HG02973 (cell line): ENCODE measurements at regions not wholly inside any gene's neighbourhood (a gene's known extent, or its start where the extent isn't known, plus 50 kb on each side); places are given as distances from the start of the nearest gene placed in this dataset.

Experiments used
- ATAC-seq: cut with Tn5 transposase; IDR thresholded peaks from one replicate; pipeline ENCODE4 v1.9.1; 2021; ENCODE audit warnings: moderate library complexity; ENCODE audit not compliant: unreplicated experiment

- no peak for ATAC-seq
Observed at GRCh38 chr2:175475130-175475529, 293.6 kb upstream of the ATP5MC3 start.

DNA sequence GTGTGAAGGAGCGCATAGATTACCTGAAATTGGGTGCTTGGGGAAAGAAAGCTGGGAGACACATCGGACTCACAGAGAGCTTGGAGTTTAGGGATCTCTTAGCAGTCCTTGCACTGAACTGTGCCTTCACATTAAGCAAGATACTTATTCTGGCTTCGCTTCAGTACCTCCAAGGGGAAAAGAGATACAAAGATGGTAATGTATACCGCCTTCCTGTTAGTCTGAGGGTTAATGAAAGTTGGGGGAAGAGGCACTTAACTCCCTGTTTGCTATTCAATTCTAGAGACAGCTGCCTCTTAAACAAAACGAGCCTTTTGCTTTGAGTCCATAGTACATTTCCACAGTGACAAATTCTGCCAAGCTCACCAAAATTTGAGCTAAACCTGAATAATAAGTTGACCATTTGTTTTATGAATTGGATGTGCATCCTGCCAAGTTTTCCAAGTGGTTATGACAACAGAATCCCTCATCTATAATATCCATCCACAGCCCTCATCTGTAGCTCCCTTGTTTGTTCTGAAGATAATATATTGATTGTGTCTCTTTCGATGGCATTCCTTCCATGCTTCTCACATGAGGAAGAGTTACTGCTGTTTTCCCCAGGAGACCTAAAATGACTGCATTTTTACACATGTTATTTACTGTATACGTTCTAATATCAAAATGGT, 287.1 kb upstream of the ATP5MC3 start:
- no peak for ATAC-seq

DNA sequence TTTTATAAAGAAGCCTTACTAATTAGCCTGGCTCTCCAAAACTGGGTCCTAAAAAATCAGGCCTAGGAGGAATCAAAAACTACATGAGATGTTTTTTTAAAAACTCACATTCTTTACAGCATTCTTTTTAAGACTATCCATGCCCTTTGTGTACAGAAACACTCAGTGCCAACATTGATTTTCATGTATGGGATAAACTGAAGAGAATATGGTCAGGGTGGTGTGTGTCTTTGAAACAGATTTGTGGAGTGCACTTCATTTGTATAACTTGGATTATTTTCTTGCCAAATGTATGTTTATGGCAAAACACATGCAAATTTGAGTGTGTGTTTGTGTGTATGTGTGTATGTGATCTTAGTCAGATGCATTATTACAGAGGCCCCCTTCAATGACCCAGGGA, 283.6 kb upstream of the ATP5MC3 start:
- no peak for ATAC-seq

- no peak for ATAC-seq
Observed at GRCh38 chr2:175464311-175464670, 282.8 kb upstream of the ATP5MC3 start.

DNA sequence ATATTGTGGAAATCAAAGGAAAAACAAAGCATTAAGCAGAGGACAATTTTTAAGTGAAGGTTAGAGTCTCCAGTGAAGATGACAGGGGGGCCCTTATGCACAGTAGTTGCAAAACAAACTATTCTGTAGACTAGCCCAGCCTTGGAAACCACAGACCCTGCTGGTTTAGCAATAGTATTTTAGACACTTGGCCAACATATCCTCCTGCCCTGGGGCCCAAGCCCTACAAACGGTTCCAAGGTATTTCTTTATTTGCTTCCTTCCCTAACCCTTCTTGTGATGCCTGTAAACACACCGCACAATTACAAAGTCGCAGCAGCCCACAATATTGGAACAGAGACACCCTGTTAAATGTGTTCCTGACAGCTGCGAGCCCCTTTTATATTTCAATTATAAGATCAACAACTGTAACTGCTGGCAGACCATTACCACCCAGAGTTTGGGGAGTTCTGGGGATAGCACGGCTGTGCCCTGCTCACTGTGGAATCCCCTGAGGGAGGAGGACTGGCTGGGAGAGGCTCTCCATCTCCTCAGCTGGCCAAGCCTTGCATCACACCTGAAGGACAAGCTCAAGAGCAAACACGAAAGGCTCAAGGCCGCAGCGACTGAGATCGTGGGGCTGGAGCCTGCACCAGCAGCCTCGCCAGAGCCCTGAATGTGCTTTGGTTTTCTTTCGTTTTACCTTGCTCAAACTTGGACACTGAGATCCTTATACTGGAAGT, 282.2 kb upstream of the ATP5MC3 start:
- ATAC-seq: no peak

DNA sequence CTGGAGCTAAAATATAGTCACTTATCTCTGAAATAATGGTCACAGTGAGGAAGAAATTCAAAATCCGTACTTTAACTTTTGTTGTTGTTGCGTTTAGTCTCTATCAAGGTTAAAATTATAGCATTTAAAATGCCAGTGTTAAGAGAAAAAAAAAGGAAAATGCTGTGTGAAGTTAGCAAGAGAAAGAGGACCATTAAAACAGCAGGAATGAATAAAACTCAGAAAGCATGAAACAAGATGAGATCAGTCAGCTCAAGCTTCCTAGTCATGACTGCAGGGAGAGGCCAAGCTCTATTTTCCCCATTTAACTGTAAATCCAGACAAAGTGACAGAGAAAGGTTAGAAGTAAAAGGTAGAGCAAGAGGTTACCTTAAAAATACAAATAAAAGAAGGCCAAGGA, 281.7 kb upstream of the ATP5MC3 start:
- no peak for ATAC-seq

- ATAC-seq: no peak
Observed at GRCh38 chr2:175462246-175462645, 280.7 kb upstream of the ATP5MC3 start.

GRCh38 chr2:175461839-175462238, 280.3 kb upstream of the ATP5MC3 start:
- ATAC-seq: no peak

DNA sequence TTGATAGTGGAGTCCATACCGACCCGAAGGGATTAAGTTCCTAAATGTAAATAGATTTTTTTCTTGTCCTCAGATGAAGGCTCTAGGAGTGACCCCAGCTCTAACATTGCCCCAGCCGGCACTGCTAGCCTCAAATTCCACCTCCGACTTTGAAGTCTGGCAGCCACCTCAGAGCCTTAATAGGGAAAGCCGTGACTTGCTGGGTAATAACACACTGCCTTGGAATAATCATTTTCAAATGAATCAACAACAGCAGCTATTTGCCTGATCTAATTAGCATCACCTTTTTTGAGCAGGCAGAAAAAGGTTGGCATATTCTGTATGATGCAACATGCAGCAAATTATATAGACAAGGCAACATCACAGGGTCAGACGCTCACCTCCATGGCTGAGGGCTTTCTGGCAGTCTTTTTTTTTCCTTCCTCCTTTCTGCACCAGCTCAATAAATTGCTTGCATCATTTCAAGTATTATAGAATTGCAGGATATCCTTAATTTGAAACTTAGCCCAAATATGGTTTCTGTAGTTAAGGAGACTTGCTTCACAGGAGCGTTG, 276.5 kb upstream of the ATP5MC3 start:
- ATAC-seq: no peak

GRCh38 chr2:175454953-175455389, 273.5 kb upstream of the ATP5MC3 start:
- ATAC-seq: no peak

DNA sequence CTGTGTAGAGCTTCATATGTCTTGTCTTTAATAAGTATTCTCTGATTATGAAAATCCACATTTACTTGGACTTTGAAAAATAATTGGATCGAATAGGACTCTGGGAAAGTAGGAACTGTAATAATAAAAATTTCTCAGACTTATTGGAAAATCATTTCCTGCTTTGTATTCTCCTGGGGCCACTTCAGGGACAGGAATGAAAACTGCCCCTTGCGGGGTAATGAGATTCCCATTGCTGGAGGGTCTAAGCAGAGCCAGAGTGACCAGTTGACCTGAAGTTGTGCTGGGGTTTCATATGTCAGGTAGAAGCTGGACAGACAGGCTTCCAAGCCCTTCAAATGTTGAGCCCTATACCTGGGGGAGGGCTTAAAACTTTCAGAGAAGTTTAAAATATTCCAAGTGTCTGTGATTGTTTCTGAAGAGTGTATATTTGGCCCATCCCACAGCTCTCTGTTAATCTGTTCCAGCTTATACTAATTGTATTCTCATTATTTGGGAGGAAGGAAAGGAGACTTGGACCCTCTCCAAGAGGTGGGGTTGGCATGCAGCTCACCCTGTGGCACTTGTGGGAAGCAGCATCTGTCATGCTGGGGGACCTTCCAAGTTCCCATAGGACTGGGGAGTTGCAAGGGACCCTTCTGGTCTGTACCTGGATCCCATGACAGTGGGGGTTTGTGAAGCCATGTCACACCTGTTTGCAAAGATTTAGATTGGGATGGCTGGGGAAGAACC, 268.7 kb upstream of the ATP5MC3 start:
- no peak for ATAC-seq

DNA sequence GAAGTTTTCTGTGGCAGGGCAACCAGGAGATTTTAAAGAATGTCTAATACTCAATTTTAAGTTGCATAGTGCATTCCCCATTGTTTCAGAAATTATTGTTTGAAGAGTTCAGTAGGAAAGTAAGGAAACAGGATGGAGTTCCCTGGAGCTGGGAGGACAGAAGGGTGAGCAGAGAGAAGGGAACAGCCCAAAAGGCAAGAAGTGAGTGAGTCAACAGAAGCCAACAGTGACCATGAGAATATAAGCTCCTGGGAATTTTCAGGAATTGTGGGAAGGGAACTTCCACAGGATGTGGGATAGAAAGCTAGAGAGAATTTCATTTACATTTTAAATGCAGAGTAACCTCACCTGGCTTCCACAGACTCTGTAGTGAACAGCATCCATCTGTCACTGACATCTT, 268.1 kb upstream of the ATP5MC3 start:
- no peak for ATAC-seq

DNA sequence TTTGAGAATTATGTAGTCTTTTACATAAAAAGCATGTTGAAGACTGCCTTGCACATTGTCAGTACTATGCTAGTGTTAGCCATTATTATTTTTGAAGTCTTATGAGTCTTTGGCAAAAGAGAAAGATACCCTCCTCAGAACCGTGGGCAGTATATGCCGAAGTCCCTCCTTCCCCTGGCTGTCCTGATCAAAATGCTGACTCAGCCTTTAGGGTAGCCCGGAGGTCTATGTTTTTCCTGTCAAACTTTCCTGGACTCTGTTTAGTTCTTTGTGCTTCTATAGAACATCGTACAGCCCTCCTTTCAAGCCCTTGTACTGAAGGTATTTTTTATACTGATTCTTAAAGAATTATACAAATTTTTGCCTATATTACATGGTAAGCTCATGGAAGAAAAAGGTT, 264.7 kb upstream of the ATP5MC3 start:
- no peak for ATAC-seq

DNA sequence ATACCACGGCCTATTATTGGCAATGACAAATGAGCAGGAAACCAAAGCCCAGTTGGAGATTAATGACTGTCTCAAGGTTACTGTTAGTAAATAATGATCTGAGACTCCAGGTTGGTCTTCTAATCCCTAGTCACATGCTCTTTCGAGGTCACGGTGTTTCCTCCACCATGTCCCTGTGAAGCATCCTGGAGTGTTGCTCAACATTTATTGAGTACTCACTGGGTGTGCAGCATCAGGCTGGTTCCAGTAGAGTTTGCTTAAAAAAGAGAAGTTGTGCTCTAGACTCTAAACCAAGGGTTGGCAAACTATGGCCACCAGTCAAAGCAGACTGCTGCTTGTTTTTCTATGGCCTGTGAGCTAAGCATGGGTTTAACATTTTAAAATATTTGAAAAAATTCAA, 263.8 kb upstream of the ATP5MC3 start:
- ATAC-seq: no peak

DNA sequence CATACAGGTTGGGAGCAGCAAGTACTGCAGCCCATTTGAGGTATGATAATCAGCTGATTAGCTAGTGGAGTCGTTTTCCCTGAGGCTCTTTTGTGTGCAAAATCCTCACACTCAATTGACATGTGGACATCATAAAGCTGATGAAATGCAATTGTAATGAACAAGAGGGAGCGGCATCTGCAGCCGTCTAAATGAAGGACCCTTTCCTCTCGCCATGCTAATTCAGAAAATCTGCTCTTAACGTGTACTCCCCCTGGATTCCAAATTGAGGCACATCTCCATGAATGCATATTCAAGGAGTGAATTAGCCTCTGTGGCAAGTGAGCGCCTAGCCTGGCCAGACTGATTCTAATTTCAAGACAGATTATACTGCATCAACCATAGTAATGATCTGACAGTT, 260.9 kb upstream of the ATP5MC3 start:
- ATAC-seq: no peak

DNA sequence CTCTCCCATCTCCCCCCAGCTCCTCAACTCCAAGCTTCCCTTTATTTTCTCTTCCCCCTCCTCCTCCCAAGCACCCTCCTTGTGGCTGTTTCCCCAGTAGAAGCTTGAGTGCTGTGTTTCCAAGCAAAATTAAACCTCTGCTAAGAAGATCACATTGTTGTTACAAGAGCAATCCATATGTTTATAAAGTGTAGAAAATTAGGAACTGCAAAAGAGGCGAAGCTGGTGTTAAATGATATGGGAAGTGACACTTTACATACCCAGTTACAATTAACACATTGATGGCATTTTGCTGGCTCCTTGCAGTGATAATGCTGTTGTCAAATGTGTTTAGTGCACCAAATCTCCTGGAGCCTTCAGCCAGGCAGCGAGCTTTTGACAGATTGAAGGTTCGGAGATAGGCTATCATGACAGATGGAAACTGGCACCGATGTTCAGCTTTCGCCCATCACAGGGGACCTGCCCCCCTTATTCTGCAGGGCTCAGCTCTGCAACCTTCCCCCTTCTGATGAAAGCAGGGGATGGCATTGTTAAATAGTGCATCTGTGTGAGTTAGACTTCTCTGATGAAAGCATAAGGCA, 259.8 kb upstream of the ATP5MC3 start:
- no peak for ATAC-seq

DNA sequence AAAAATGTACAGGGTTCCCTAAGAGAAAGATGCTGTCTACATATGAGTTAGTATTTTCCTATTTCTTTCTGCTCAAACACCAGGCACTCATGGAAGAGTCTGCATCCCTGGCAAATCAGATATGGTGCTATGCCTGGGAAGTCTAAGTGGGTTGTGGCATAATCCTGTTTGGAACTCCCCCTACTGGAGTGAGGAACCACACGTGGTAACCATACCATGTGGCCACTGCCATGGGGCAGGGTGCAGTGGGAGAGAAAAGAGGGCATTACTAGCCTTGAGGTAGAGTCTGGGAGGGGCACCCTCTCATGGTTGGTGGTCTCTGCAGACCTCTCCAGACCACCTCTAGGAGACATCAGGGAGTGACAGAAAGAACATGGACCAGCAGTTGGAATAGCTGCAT, 257.9 kb upstream of the ATP5MC3 start:
- no peak for ATAC-seq

- no peak for ATAC-seq
Observed at GRCh38 chr2:175437167-175437566, 255.7 kb upstream of the ATP5MC3 start.

- no peak for ATAC-seq
Observed at GRCh38 chr2:175436076-175436475, 254.6 kb upstream of the ATP5MC3 start.

GRCh38 chr2:175435012-175435411, 253.5 kb upstream of the ATP5MC3 start:
- no peak for ATAC-seq

- no peak for ATAC-seq
Observed at GRCh38 chr2:175432793-175433192, 251.3 kb upstream of the ATP5MC3 start.
